LNCaP clone FGC (cell line): ENCODE measurements at regions not wholly inside any gene's neighbourhood (a gene's known extent, or its start where the extent isn't known, plus 50 kb on each side); places are given as distances from the start of the nearest gene placed in this dataset.

ENCODE experiments used
- DNase-seq: peaks from one replicate; pipeline ENCODE4 v3.0.0-alpha.2; 2011; ENCODE audit warnings: low read depth
- H3K4me3 ChIP-seq: 2 replicates; pipeline ENCODE4 v1.5.1; 2011; ENCODE audit warnings: mild to moderate bottlenecking, low read depth, low read length, control low read depth
- TF ChIP-seq, protein P1 (sequence below): IDR thresholded peaks from 2 replicates; pipeline ENCODE4 v1.5.1; 2012; ENCODE audit warnings: mild to moderate bottlenecking; ENCODE audit not compliant: control insufficient read depth, insufficient read depth; ENCODE audit errors: extremely low read depth

DNA sequence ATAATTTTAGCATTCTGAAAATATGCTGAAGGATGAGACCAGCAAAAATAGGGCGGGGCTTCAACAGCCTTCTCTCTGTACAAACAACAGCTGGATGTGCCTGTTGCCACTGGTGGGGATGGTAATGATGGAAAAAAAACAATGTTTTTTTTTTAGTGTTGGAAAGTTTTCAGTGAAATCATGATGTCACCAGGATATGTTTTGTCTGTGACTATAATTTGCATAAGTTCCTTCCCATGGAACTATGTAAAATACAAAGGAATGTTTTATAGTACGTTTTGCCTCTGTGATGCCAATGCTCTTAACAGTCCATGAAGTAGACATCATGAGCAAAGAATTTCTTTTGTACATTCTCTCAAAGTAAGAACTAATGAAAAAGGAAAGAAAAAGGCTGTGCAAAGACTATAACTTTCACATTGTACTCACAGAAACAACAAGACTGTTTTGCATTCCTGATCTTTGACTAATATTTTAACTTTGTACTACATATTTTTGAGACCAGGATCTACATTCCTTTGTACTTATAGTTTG is 589.7 kb downstream of the SPRY1 start:
- TF ChIP-seq, protein P1, sequence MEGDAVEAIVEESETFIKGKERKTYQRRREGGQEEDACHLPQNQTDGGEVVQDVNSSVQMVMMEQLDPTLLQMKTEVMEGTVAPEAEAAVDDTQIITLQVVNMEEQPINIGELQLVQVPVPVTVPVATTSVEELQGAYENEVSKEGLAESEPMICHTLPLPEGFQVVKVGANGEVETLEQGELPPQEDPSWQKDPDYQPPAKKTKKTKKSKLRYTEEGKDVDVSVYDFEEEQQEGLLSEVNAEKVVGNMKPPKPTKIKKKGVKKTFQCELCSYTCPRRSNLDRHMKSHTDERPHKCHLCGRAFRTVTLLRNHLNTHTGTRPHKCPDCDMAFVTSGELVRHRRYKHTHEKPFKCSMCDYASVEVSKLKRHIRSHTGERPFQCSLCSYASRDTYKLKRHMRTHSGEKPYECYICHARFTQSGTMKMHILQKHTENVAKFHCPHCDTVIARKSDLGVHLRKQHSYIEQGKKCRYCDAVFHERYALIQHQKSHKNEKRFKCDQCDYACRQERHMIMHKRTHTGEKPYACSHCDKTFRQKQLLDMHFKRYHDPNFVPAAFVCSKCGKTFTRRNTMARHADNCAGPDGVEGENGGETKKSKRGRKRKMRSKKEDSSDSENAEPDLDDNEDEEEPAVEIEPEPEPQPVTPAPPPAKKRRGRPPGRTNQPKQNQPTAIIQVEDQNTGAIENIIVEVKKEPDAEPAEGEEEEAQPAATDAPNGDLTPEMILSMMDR: no peak
- DNase-seq: no peak
- no peak overlapping the region for H3K4me3 ChIP-seq

DNA sequence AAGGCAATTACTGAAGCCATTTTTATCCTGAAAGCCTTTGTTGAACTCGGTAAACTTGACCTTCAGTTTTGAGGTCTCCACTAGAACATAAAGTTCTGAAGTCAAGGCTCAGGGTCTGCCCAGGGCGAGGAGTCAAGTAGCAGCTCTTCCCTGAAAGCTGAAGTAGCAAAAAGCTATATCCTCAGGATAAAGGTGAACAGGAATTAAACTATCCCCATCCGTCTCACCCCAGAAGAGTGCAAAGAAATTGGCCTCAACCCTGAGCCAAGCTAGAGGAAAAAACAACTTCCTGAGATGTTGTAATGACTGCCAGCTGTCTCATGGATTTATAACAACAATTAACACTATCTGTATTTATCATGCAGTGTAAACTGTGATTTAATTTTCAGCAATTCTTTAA is 590.8 kb downstream of the SPRY1 start:
- DNase-seq: no peak
- TF ChIP-seq, protein P1: no peak
- H3K4me3 ChIP-seq: no peak overlapping the region

DNA sequence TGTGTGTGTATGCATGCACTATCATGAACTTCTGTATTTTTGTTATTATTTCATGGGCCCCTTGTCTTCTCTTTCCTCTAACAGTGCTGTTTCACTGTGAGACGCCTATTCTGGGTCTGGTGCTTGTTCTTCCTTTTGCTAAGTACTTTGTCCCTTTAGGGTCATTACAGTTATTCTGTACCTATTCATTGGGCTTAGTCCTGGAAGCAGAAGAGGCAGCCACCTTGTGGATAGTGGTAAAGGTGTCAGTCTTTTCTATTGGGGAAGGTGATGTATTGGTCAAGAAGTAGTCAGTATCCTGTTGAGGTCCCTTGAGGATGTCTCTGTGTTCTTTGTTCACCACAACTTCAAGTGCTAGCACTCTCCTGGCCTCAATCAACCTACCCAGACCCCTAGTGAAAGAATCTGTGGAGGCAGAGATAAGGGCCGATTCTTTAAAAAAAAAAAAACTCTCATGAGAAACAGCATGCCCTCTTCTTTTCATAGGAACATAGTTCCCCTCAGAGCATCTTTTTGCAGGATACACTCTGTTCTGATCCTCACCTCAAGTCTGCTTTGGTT is 593.8 kb downstream of the SPRY1 start:
- DNase-seq: no peak
- H3K4me3 ChIP-seq: no peak overlapping the region
- TF ChIP-seq, protein P1: peak; percentile 25; the same call in 1 of the 2 replicates

DNA sequence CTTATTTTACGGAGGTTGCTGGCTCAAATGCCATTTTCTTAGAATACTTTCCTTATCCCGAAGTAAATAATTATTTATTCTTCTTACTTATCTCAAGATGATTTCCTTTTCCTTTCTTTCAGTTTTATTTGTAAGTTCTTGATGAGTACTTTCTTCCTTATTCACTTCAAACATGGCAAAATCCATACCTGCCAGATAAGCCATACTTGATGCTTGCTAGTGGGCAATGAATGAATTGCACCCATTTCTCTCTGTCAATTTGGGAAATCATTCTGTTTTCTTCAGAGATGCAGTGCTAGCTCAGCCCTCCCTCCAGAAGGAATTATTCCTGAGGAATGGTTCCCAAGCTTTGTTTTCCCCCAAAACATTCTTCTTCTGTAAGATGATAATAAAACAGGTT is 598.3 kb downstream of the SPRY1 start:
- H3K4me3 ChIP-seq: no peak overlapping the region
- TF ChIP-seq, protein P1: no peak
- DNase-seq: no peak

DNA sequence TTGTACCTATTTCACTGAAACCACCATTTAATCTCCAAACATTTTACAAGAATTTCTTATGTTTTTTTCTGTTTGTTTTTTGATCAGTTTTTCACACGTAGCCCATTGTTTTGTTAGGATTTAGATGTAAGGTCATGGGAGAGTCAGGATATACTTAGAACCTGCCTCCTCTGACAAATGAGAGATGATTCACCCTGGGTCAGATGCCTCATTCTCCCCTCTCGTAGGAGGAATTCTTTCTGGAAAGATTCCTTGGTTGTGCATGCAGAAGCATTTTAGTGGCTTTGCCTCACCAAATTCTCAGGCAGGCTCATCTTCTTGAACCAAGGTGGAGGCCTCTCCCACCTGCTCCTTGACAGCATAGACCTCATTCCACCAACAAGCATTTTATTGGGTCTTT is 599.3 kb downstream of the SPRY1 start:
- no peak for DNase-seq
- TF ChIP-seq, protein P1: no peak
- H3K4me3 ChIP-seq: no peak overlapping the region

DNA sequence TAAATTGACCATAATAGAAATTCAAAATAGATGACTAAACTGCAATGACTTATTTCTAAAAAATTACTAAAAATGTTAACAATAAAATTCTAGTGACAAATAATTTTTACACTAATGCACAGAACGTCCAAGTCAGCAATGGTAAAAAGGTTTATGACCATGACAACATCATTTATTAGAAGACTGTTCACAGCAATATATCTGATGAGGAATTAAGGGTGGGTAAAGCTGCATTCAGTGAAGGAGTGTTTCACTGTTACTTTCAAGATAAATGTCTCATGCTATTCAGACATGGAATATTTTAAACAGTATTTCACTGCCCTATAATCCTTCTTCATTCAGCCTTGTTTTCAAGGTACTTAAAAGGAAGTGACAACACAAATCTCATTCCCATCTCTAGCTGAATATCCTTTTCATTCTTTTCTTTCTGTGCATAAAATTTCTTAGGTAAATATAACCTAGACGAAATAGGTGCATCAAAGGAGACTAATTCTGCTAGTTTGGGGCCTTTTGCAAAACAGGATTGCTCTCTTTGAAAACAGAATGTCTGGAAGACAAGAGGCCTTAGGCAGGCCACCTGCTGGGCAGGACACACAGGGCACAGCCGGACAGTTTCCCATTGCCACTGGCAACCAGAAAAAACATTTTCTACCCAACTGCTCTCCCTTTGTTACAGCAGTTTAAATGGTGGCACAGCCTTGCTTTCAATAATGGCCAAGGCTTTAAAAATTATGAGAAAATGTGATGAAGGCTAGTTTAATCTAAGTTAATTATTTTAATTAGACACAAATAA is 600.3 kb downstream of the SPRY1 start:
- TF ChIP-seq, protein P1: peak; percentile 43
- no peak overlapping the region for H3K4me3 ChIP-seq
- DNase-seq: no peak
